ENCODE measurements at regions not wholly inside any gene's neighbourhood (a gene's known extent, or its start where the extent isn't known, plus 50 kb on each side); places are given as distances from the start of the nearest gene placed in this dataset.
A peak's percentile ranks its signal among the peaks of the same experiment; 100 is the strongest.

DNA sequence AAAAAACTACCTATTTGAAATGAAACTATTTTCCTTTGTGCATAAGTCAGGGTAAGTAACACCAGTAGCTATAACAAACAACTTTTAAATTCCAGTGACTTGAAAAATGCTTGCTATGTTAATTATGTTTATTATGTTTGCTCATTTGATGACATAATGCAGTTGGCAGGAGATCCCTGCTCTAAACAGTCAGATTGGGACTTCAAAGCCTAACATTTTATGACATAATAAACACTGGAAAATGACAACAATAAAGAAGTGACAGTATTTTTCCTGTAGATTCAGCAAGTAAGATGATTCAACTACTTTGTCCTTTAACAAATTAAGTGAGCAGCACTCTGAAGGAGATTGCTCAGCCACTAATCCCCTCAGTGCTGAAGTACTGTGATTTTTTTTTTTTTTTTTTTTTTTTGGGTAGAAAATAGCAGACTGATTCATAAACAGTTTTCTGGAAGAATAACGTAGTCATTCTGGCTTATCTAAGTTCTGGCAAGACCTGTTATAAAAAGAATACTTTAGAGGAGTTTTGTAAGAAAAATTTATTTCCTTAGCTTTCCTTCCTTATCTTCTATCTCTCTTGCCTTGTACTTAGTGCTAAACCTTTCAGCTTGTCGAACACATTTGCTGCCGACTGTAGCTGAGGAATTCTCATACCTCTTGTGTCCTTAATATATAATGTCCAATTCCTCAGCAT lies 207.2 kb downstream of the PTGER3 start:
- no peaks in the 10 kb centered on the region for H3K27me3 ChIP-seq
- no peaks in the 10 kb centered on the region for H3K9me3 ChIP-seq (replicated peaks in 1 of 3)
- H3K27ac ChIP-seq = no peak overlapping the region
- H3K4me1 ChIP-seq (replicated peaks in 1 of 2) = peaks cover 0 to 6% of the 10 kb centered on the region in 2 donors
- peak in 1 of 7 donors; percentile 19 for DNase-seq
- no peak for TF ChIP-seq POLR2A (IDR thresholded peaks at IDR 0.05)
- TF ChIP-seq, protein P1, sequence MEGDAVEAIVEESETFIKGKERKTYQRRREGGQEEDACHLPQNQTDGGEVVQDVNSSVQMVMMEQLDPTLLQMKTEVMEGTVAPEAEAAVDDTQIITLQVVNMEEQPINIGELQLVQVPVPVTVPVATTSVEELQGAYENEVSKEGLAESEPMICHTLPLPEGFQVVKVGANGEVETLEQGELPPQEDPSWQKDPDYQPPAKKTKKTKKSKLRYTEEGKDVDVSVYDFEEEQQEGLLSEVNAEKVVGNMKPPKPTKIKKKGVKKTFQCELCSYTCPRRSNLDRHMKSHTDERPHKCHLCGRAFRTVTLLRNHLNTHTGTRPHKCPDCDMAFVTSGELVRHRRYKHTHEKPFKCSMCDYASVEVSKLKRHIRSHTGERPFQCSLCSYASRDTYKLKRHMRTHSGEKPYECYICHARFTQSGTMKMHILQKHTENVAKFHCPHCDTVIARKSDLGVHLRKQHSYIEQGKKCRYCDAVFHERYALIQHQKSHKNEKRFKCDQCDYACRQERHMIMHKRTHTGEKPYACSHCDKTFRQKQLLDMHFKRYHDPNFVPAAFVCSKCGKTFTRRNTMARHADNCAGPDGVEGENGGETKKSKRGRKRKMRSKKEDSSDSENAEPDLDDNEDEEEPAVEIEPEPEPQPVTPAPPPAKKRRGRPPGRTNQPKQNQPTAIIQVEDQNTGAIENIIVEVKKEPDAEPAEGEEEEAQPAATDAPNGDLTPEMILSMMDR (IDR thresholded peaks at IDR 0.05) = no peak
- H3K4me3 ChIP-seq = no peak overlapping the region
- no peaks in the 10 kb centered on the region for H3K36me3 ChIP-seq (replicated peaks in 1 of 2)
- intact Hi-C loops (cut with DNase I) = no loop called here
- WGBS, 4 donors = 24 to 36% (median 32%) methylated on average over 3 of the region's 3 CpGs

DNA sequence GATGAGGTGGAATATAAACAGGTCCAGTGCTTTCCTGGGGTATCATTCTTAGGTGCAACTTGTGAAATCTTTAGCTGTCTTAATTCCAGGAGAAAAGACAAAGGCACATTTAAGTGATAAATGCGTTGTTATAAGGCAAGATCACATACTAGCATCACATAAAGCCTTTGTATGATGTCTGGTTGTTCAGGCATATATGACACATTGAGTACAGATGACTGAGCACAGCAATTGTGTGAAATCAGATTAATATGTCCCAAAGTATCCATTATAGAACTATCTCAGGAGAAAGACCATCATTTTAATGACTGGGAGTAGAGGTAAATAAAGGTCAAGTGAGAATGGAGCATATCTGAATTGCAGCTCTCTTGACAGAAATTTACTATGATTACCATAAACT lies 205.1 kb downstream of the PTGER3 start:
- Histone ChIP-seq H3K27ac (no peak overlapping the region), H3K9me3 (replicated peaks in 1 of 3) (no peaks in the 10 kb centered on the region), H3K27me3 (no peaks in the 10 kb centered on the region), H3K36me3 (replicated peaks in 1 of 2) (no peaks in the 10 kb centered on the region), H3K4me1 (replicated peaks in 1 of 2) (peaks cover 0 to 6% of the 10 kb centered on the region in 2 donors), H3K4me3 (no peak overlapping the region)
- TF ChIP-seq, protein P1 (IDR thresholded peaks at IDR 0.05) = no peak
- TF ChIP-seq POLR2A (IDR thresholded peaks at IDR 0.05) = no peak
- intact Hi-C loops (cut with DNase I) = no loop called here
- DNase-seq = no peak
- WGBS, 4 donors = 66 to 83% (median 75%) methylated on average over 1 of the region's 1 CpG

DNA sequence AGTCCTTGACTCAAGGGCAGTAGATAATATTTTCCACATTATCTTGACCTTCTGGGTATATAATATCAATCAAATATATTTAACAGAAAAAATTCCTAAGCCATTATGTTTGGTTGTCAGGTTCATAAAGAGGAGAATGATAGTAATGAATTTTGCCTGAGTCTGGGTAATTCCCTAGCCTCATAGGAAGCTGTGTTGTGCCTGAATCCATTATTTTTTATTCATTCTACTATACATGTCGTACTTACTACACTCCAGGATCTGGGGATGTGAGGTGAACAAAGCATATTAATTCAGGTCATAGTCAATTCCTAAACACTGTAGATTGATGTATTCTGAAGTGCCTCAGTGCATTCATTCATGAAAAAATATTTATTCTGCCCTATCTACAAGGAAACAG lies 204.2 kb downstream of the PTGER3 start:
- Histone ChIP-seq H3K4me3 (no peak overlapping the region), H3K9me3 (replicated peaks in 1 of 3) (no peaks in the 10 kb centered on the region), H3K27me3 (no peaks in the 10 kb centered on the region), H3K4me1 (replicated peaks in 1 of 2) (peaks cover 0 to 6% of the 10 kb centered on the region in 2 donors), H3K27ac (no peak overlapping the region), H3K36me3 (replicated peaks in 1 of 2) (no peaks in the 10 kb centered on the region)
- WGBS, 4 donors = 75 to 81% (median 79%) methylated on average over 1 of the region's 1 CpG
- DNase-seq = no peak
- no peak for TF ChIP-seq POLR2A (IDR thresholded peaks at IDR 0.05)
- TF ChIP-seq, protein P1 (IDR thresholded peaks at IDR 0.05) = no peak
- intact Hi-C loops (cut with DNase I) = no loop called here

DNA sequence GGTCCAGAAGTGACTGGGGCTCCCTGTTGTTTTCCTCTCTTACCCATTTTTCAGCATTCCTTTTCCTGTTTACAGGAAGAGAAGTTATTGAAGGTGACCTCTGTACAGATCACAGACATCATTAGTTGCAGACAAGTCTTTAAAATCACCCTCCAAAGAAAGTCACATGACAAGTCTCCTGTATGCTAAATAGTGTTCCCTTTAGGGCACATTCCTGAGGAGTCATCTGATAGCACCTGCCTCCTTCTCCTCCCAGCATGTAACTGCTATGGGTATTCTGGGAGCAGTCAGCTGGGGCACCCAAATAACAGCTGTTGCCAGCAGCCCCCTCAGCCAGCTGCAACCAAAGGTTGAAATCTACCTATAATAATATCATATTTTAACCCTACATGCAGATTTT lies 200.6 kb downstream of the PTGER3 start:
- Histone ChIP-seq H3K4me3 (no peak overlapping the region), H3K27me3 (no peaks in the 10 kb centered on the region), H3K36me3 (replicated peaks in 1 of 2) (no peaks in the 10 kb centered on the region), H3K9me3 (replicated peaks in 1 of 3) (no peaks in the 10 kb centered on the region), H3K4me1 (replicated peaks in 1 of 2) (no peaks in the 10 kb centered on the region), H3K27ac (no peak overlapping the region)
- intact Hi-C loops (cut with DNase I) = no loop called here
- DNase-seq = no peak
- TF ChIP-seq POLR2A (IDR thresholded peaks at IDR 0.05) = no peak
- TF ChIP-seq, protein P1 (IDR thresholded peaks at IDR 0.05) = no peak

Data from adrenal gland (tissue), 9 donors.